GM12878 (cell line): ENCODE measurements at regions not wholly inside any gene's neighbourhood (a gene's known extent, or its start where the extent isn't known, plus 50 kb on each side); places are given as distances from the start of the nearest gene placed in this dataset.

Source experiments
- ATAC-seq: fragments of 200-7000 bp; cut with Tn5 transposase; 3 replicates; pipeline ENCODE4 v1.9.1; 2020; ENCODE audit warnings: mild to moderate bottlenecking, moderate library complexity
- BruUV-seq: library from RNA; stranded (reverse); fragments of 400-500 nt; replicated peaks from 2 replicates; lab custom pipeline; 2021; lab: Mats Ljungman, UMichigan
- CTCF ChIA-PET: fragments of 300-600 bp; sonication (Branson Sonifier 250); formaldehyde crosslinking; extraction: SDS; loops from one replicate; lab custom pipeline; 2021; ENCODE audit warnings: inconsistent platforms; lab: Yijun Ruan, JAX
- POLR2A ChIA-PET: fragments of 350-600 bp; formaldehyde crosslinking; extraction: SDS; loops from one replicate; lab custom pipeline; 2021; ENCODE audit warnings: inconsistent platforms; lab: Charles Lee
- RAD21 ChIA-PET: fragments of 300-600 bp; sonication (Branson Sonifier 250); formaldehyde crosslinking; loops from one replicate; lab custom pipeline; 2023; ENCODE audit warnings: antibody characterized with exemption; ENCODE audit not compliant: unreplicated experiment; lab: Charles Lee
- SMC1A ChIA-PET: fragments of 300-600 bp; sonication (Branson Sonifier 250); formaldehyde crosslinking; loops from one replicate; lab custom pipeline; 2023; ENCODE audit not compliant: unreplicated experiment, uncharacterized antibody; lab: Charles Lee
- DNase-seq: peaks from one replicate; pipeline ENCODE4 v3.0.0-alpha.2; 2011; ENCODE audit warnings: low read depth, low spot score
- FAIRE-seq: peaks from 3 replicates; lab custom pipeline; 2011; peaks lifted over from hg19 to GRCh38; lab: Jason Lieb, UNC
- H2AFZ ChIP-seq: 2 replicates; pipeline ENCODE4 v1.6.0; 2011; ENCODE audit warnings: low read depth, low read length, control low read depth; ENCODE audit not compliant: control insufficient read depth
- H3K27ac ChIP-seq: 2 replicates; pipeline ENCODE4 v1.5.1; 2011; ENCODE audit warnings: control low read depth; ENCODE audit not compliant: control insufficient read depth, insufficient read depth
- H3K27me3 ChIP-seq, 2 experiments: replicated peaks in 1 of 2; 2 replicates each; pipeline versions ENCODE4 v1.6.0 to v1.6.1; 2011; ENCODE audit warnings: low read length in 1 of 2; ENCODE audit not compliant: control insufficient read depth in 2 of 2, insufficient read depth in 2 of 2
- H3K36me3 ChIP-seq, 2 experiments: 2 replicates each; pipeline ENCODE4 v1.5.1; 2011; ENCODE audit warnings: low read length in 1 of 2; ENCODE audit not compliant: control insufficient read depth in 2 of 2, insufficient read depth in 2 of 2
- H3K4me1 ChIP-seq: 2 replicates; pipeline ENCODE4 v1.6.1; 2011; ENCODE audit warnings: mild to moderate bottlenecking, low read length, moderate library complexity, mixed read lengths; ENCODE audit not compliant: control insufficient read depth, insufficient read depth
- H3K4me2 ChIP-seq: 2 replicates; pipeline ENCODE4 v1.6.0; 2011; ENCODE audit warnings: control low read depth; ENCODE audit not compliant: control insufficient read depth, insufficient read depth
- H3K4me3 ChIP-seq: fragments of 200-600 bp; sonication (generic); 2 replicates; pipeline ENCODE4 v1.5.1; 2016
- H3K79me2 ChIP-seq: 2 replicates; pipeline ENCODE4 v1.6.0; 2011; ENCODE audit warnings: low read length; ENCODE audit not compliant: control insufficient read depth, insufficient read depth
- H3K9ac ChIP-seq: 2 replicates; pipeline ENCODE4 v1.8.0; 2011; ENCODE audit warnings: low read length, control low read depth, mixed read lengths; ENCODE audit not compliant: control insufficient read depth, insufficient read depth
- H3K9me3 ChIP-seq: replicated peaks from 3 replicates; pipeline ENCODE4 v1.5.1; 2011; ENCODE audit warnings: mild to moderate bottlenecking, low read length; ENCODE audit not compliant: control insufficient read depth, insufficient read depth
- H4K20me1 ChIP-seq: 2 replicates; pipeline ENCODE4 v1.6.0; 2011; ENCODE audit not compliant: control insufficient read depth, insufficient read depth
- MEF2B ChIP-seq: fragments of 450-650 bp; IDR thresholded peaks from 2 replicates; pipeline ENCODE4 v1.6.1; 2018; ENCODE audit warnings: mild to moderate bottlenecking, moderate library complexity; ENCODE audit not compliant: partially characterized antibody, poor library complexity, severe bottlenecking
- MYB ChIP-seq: fragments of 150-350 bp; IDR thresholded peaks from 2 replicates; pipeline ENCODE4 v1.6.1; 2014; ENCODE audit warnings: mild to moderate bottlenecking, low read depth, low read length, borderline replicate concordance
- SRF ChIP-seq, 2 experiments: IDR thresholded peaks; 2 replicates each; pipeline ENCODE4 v1.6.1; 2011; ENCODE audit warnings: low read depth in 2 of 2, low read length in 2 of 2, mild to moderate bottlenecking in 1 of 2, moderate library complexity in 1 of 2
- WGBS: methylation state at CpG from one replicate; pipeline ENCODE4 v1.1.6; 2016; ENCODE audit warnings: low lambda C conversion rate; ENCODE audit not compliant: insufficient replicate concordance, insufficient coverage; ENCODE audit errors: missing lambda C conversion rate; 5-methylcytosine and 5-hydroxymethylcytosine counted together
- in situ Hi-C: fragments of 300-500 bp; cut with MboI; formaldehyde crosslinking; loops from 9 replicates; pipeline ENCODE4 v1.14.3; 2018; ENCODE audit warnings: mixed read lengths
- intact Hi-C: fragments of 100-400 bp; cut with micrococcal nuclease; formaldehyde crosslinking; loops from one replicate; pipeline ENCODE4 v1.14.2; 2022; ENCODE audit not compliant: unreplicated experiment
- TF ChIP-seq, protein P1 (sequence below): IDR thresholded peaks from 2 replicates; pipeline ENCODE4 v1.6.1; 2012; ENCODE audit warnings: low read length, inconsistent platforms
- TF ChIP-seq, protein P2 (sequence below): fragments of 450-650 bp; IDR thresholded peaks from 2 replicates; pipeline ENCODE4 v1.6.1; 2017; ENCODE audit warnings: antibody characterized with exemption, mild to moderate bottlenecking, moderate library complexity

DNA sequence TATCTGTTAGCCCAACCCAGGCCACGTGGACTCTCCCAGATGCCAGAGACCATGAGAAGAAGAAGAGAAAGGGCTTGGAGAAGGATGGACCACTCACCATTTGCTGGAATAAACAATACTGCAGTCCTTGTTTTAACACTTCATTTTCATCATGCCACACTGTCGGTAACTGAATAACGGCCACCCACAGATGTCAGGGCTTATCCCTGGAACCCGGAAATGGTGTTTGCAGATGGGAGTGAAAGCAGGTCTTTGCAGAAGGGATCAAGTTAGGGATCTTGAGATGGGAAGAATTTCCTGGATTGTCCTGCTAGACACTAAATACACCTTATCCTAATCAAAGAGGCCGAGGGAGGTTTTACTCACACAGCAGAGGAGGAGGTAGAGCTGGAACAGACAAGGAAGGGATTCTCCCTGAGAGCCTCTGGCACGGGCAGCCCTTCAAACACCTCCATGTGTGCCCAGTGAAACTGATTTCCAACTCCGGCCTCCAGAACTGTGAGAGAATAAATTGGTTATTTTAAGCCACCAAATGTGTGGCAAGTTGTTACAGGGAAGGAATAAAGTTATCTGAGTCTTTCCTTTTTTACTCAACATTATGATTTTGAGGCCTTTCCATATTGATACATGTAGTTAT is 56.3 kb upstream of the SFMBT2 start:
- H3K9me3 ChIP-seq: peaks cover 4% of the 10 kb centered on the region; the same call in 2 of the 3 replicates
- no TSS peak for BruUV-seq
- H3K27ac ChIP-seq: no peak overlapping the region
- H3K79me2 ChIP-seq: peaks cover 5% of the 10 kb centered on the region
- H3K4me3 ChIP-seq: no peak overlapping the region
- DNase-seq (no peak), FAIRE-seq (no peak), ATAC-seq (no peak)
- H3K27me3 ChIP-seq: no peaks in the 10 kb centered on the region
- in situ Hi-C loops: no loop called here
- no peaks in the 10 kb centered on the region for H3K36me3 ChIP-seq
- CTCF ChIA-PET: no interaction called here
- H4K20me1 ChIP-seq: no peaks in the 10 kb centered on the region
- intact Hi-C loops: no loop called here
- 87% methylated on average over 7 of the region's 7 CpGs for WGBS
- RAD21 ChIA-PET: no interaction called here
- H3K4me1 ChIP-seq: peaks cover 28% of the 10 kb centered on the region
- SMC1A ChIA-PET: interaction anchor here (1.2 kb wide), 1 partner anchor 38 kb away, joined by 3 read pairs; no protein-coding TSS in a partner anchor
- no peak overlapping the region for H2AFZ ChIP-seq
- POLR2A ChIA-PET: interaction anchor here (0.7 kb wide), 1 partner anchor 22 kb away, joined by 3 read pairs; no protein-coding TSS in a partner anchor
- H3K9ac ChIP-seq: no peak overlapping the region
- TF ChIP-seq, protein P1, sequence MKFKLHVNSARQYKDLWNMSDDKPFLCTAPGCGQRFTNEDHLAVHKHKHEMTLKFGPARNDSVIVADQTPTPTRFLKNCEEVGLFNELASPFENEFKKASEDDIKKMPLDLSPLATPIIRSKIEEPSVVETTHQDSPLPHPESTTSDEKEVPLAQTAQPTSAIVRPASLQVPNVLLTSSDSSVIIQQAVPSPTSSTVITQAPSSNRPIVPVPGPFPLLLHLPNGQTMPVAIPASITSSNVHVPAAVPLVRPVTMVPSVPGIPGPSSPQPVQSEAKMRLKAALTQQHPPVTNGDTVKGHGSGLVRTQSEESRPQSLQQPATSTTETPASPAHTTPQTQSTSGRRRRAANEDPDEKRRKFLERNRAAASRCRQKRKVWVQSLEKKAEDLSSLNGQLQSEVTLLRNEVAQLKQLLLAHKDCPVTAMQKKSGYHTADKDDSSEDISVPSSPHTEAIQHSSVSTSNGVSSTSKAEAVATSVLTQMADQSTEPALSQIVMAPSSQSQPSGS: no peak
- TF ChIP-seq, protein P2, sequence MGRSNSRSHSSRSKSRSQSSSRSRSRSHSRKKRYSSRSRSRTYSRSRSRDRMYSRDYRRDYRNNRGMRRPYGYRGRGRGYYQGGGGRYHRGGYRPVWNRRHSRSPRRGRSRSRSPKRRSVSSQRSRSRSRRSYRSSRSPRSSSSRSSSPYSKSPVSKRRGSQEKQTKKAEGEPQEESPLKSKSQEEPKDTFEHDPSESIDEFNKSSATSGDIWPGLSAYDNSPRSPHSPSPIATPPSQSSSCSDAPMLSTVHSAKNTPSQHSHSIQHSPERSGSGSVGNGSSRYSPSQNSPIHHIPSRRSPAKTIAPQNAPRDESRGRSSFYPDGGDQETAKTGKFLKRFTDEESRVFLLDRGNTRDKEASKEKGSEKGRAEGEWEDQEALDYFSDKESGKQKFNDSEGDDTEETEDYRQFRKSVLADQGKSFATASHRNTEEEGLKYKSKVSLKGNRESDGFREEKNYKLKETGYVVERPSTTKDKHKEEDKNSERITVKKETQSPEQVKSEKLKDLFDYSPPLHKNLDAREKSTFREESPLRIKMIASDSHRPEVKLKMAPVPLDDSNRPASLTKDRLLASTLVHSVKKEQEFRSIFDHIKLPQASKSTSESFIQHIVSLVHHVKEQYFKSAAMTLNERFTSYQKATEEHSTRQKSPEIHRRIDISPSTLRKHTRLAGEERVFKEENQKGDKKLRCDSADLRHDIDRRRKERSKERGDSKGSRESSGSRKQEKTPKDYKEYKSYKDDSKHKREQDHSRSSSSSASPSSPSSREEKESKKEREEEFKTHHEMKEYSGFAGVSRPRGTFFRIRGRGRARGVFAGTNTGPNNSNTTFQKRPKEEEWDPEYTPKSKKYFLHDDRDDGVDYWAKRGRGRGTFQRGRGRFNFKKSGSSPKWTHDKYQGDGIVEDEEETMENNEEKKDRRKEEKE: no peak
- no peak for TF ChIP-seq MYB
- TF ChIP-seq SRF (IDR thresholded peaks at IDR 0.05; ENCODE audit: low read depth in 2 of 2, low read length in 2 of 2): no peak
- no peak for TF ChIP-seq MEF2B
- H3K4me2 ChIP-seq: no peak overlapping the region
